CD4-positive, alpha-beta T cell (primary cell): ENCODE measurements at regions not wholly inside any gene's neighbourhood (a gene's known extent, or its start where the extent isn't known, plus 50 kb on each side); places are given as distances from the start of the nearest gene placed in this dataset.

Experiments used
- ATAC-seq: fragments of 200-7000 bp; cut with Tn5 transposase; one replicate; pipeline ENCODE4 v1.10.0; 2022; ENCODE audit warnings: mild to moderate bottlenecking; ENCODE audit not compliant: poor library complexity
- CTCF ChIA-PET: fragments of 350-600 bp; sonication (Branson Sonifier 250); formaldehyde crosslinking; loops from one replicate; lab custom pipeline; 2021; ENCODE audit warnings: antibody characterized with exemption, inconsistent platforms; lab: Charles Lee
- POLR2A ChIA-PET: fragments of 350-600 bp; sonication (Branson Sonifier 250); formaldehyde crosslinking; loops from one replicate; lab custom pipeline; 2021; ENCODE audit warnings: antibody characterized with exemption, inconsistent platforms; lab: Charles Lee
- DNase-seq, 14 experiments: peaks; one replicate each; pipeline ENCODE4 v3.0.0-alpha.2; 2013 to 2020; ENCODE audit warnings: mixed read lengths in 2 of 14
- H3K27ac ChIP-seq, 2 donors: one replicate each; pipeline versions ENCODE4 v1.5.1 to v1.7.0; 2013; ENCODE audit warnings: low read length in 2 of 2, low read depth in 1 of 2, mild to moderate bottlenecking in 1 of 2
- H3K27me3 ChIP-seq, 2 experiments: 1 replicate in 1 of 2; 2 replicates in 1 of 2; pipeline versions ENCODE4 v1.6.1 to v1.7.0; 2013; ENCODE audit warnings: low read length in 2 of 2, control low read depth in 1 of 2, mild to moderate bottlenecking in 1 of 2, moderate library complexity in 1 of 2; ENCODE audit not compliant: insufficient read depth in 2 of 2, control insufficient read depth in 1 of 2
- H3K36me3 ChIP-seq: one replicate; pipeline ENCODE4 v1.6.1; 2013; ENCODE audit warnings: low read length, control low read depth; ENCODE audit not compliant: insufficient read depth
- H3K4me1 ChIP-seq: one replicate; pipeline ENCODE4 v1.6.1; 2013; ENCODE audit warnings: low read length, control low read depth; ENCODE audit not compliant: insufficient read depth
- H3K4me3 ChIP-seq: one replicate; pipeline ENCODE4 v1.5.1; 2013; ENCODE audit warnings: mild to moderate bottlenecking, low read length, moderate library complexity
- H3K9me3 ChIP-seq, 2 experiments: 1 replicate in 1 of 2; 2 replicates in 1 of 2; pipeline versions ENCODE4 v1.6.1 to v1.7.0; 2013; ENCODE audit warnings: low read length in 2 of 2, mild to moderate bottlenecking in 2 of 2, control low read depth in 1 of 2, moderate library complexity in 1 of 2; ENCODE audit not compliant: control insufficient read depth in 1 of 2, insufficient read depth in 1 of 2
- H3K27ac Mint-ChIP-seq: one replicate; pipeline ENCODE4 v1.8.0; 2020; ENCODE audit warnings: mixed read lengths
- H3K27me3 Mint-ChIP-seq: one replicate; pipeline ENCODE4 v1.8.0; 2021; ENCODE audit warnings: mixed read lengths
- H3K36me3 Mint-ChIP-seq: one replicate; pipeline ENCODE4 v1.8.0; 2021; ENCODE audit warnings: low read depth, mixed read lengths
- H3K4me1 Mint-ChIP-seq: one replicate; pipeline ENCODE4 v1.8.0; 2021; ENCODE audit warnings: low read depth, mixed read lengths
- H3K4me3 Mint-ChIP-seq: one replicate; pipeline ENCODE4 v1.8.0; 2020; ENCODE audit warnings: mild to moderate bottlenecking, mixed read lengths
- H3K9me3 Mint-ChIP-seq: one replicate; pipeline ENCODE4 v1.8.0; 2020; ENCODE audit warnings: mixed read lengths
- intact Hi-C, 2 experiments: fragments of 100-400 bp; cut with DNase I in 1 of 2; cut with micrococcal nuclease in 1 of 2; formaldehyde crosslinking; loops; one replicate each; pipeline versions ENCODE4 v1.15.1 to v1.9.0; 2023 to 2025; cut with DNase I, micrococcal nuclease
- TF ChIP-seq, protein P1 (sequence below): fragments of 200-600 bp; IDR thresholded peaks from one replicate; pipeline ENCODE4 v1.8.0; 2022; ENCODE audit warnings: antibody characterized with exemption, mild to moderate bottlenecking

DNA sequence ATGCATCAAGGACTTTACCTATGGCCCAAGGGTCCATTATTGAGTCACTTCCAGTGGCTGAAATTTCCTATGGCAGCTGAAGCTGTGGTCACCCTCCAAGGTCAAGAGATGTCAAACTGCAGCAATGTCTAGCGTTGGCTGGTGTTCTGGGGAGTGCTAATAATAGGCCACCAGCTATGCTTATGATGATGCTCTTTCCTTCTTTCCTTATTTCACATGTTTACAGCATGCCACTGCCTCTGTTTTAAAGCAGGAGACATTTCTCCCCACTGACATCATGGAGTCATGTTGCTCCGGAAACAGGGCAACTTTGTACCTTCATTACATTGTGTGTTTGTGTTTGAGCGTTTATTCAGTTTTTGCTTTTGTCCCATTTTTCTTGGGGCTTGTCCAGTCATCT is 62.6 kb upstream of the CYYR1 start:
- Mint-ChIP-seq H3K4me3 (no peak overlapping the region), H3K9me3 (peaks cover 8% of the 10 kb centered on the region), H3K4me1 (no peaks in the 10 kb centered on the region), H3K27me3 (no peaks in the 10 kb centered on the region), H3K36me3 (no peaks in the 10 kb centered on the region), H3K27ac (no peak overlapping the region)
- DNase-seq (no peak), ATAC-seq (no peak)
- H3K4me3 ChIP-seq = no peak overlapping the region
- ChIA-PET CTCF (no interaction called here), POLR2A (no interaction called here)
- H3K27ac ChIP-seq = no peak overlapping the region
- TF ChIP-seq, protein P1, sequence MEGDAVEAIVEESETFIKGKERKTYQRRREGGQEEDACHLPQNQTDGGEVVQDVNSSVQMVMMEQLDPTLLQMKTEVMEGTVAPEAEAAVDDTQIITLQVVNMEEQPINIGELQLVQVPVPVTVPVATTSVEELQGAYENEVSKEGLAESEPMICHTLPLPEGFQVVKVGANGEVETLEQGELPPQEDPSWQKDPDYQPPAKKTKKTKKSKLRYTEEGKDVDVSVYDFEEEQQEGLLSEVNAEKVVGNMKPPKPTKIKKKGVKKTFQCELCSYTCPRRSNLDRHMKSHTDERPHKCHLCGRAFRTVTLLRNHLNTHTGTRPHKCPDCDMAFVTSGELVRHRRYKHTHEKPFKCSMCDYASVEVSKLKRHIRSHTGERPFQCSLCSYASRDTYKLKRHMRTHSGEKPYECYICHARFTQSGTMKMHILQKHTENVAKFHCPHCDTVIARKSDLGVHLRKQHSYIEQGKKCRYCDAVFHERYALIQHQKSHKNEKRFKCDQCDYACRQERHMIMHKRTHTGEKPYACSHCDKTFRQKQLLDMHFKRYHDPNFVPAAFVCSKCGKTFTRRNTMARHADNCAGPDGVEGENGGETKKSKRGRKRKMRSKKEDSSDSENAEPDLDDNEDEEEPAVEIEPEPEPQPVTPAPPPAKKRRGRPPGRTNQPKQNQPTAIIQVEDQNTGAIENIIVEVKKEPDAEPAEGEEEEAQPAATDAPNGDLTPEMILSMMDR = no peak
- H3K4me1 ChIP-seq = no peaks in the 10 kb centered on the region
- H3K36me3 ChIP-seq = no peaks in the 10 kb centered on the region
- intact Hi-C loops = no loop called here
- H3K9me3 ChIP-seq = peaks cover 5 to 8% of the 10 kb centered on the region in 2 experiments
- H3K27me3 ChIP-seq = no peaks in the 10 kb centered on the region

DNA sequence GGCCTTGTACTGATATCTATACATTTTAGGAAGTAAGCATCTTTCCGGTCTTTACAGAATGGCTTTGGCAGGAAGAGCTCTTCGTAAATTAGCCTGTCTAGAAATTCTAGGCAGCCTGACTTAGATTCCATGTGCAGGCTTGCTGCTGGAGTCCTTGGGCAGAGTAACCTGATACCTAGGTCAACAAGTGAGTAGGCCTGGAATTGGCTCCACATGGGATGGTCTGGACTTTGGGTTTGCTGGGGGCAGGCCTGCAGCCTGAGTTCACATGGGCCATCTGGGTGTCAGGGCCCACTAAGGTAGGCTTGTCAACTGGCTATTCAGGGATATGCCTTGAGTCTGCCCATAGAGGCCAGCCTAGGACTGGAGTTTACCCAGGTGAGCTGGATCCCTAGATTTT is 59.6 kb upstream of the CYYR1 start:
- Mint-ChIP-seq H3K4me3 (no peak overlapping the region), H3K27ac (no peak overlapping the region), H3K9me3 (peaks cover 8% of the 10 kb centered on the region), H3K27me3 (no peaks in the 10 kb centered on the region), H3K36me3 (no peaks in the 10 kb centered on the region), H3K4me1 (no peaks in the 10 kb centered on the region)
- no peak for DNase-seq
- H3K27ac ChIP-seq = no peak overlapping the region
- CTCF ChIA-PET = no interaction called here
- TF ChIP-seq, protein P1 = no peak
- POLR2A ChIA-PET = no interaction called here
- H3K27me3 ChIP-seq = no peaks in the 10 kb centered on the region
- no peaks in the 10 kb centered on the region for H3K4me1 ChIP-seq
- H3K4me3 ChIP-seq = no peak overlapping the region
- intact Hi-C loops = no loop called here
- H3K36me3 ChIP-seq = no peaks in the 10 kb centered on the region
- no peak for ATAC-seq
- peaks cover 5 to 8% of the 10 kb centered on the region in 2 experiments for H3K9me3 ChIP-seq

DNA sequence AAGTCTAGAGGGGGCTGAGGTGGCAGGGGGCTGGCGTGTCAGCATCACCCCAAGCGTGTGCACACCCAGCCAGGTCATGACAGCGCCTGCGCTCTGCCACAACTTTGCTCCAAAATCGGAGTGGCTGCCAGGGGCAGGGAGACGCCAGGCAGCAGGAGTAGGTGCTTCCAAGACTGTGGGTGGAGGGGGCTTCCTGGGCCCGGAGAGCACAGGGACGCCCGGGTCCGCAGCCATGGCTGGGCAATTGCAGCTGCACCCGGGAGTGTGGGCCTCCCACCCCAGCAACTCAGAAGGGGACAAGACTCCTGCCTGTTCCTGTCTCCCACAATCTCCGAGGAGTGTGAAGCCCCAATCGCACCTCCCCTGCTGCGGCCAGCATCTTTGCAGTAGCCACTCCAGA is 53.1 kb upstream of the CYYR1 start:
- H3K27ac ChIP-seq = no peak overlapping the region
- ChIA-PET POLR2A (no interaction called here), CTCF (no interaction called here)
- peaks cover 0 to 14% of the 10 kb centered on the region in 2 experiments for H3K9me3 ChIP-seq
- Mint-ChIP-seq H3K4me3 (no peak overlapping the region), H3K36me3 (no peaks in the 10 kb centered on the region), H3K27ac (no peak overlapping the region), H3K27me3 (no peaks in the 10 kb centered on the region), H3K9me3 (no peaks in the 10 kb centered on the region), H3K4me1 (no peaks in the 10 kb centered on the region)
- TF ChIP-seq, protein P1 = no peak
- no peaks in the 10 kb centered on the region for H3K27me3 ChIP-seq
- DNase-seq (no peak), ATAC-seq (no peak)
- no peaks in the 10 kb centered on the region for H3K36me3 ChIP-seq
- no peaks in the 10 kb centered on the region for H3K4me1 ChIP-seq
- intact Hi-C loops = no loop called here
- no peak overlapping the region for H3K4me3 ChIP-seq
